DND-41 (cell line): ENCODE measurements at regions not wholly inside any gene's neighbourhood (a gene's known extent, or its start where the extent isn't known, plus 50 kb on each side); places are given as distances from the start of the nearest gene placed in this dataset.

Experiments used
- CTCF ChIP-seq: IDR thresholded peaks from 2 replicates; pipeline ENCODE4 v1.5.1; 2012; ENCODE audit warnings: borderline replicate concordance, low read length, moderate library complexity, mild to moderate bottlenecking; ENCODE audit not compliant: poor library complexity, severe bottlenecking; ENCODE audit errors: extremely low read depth
- EZH2 ChIP-seq: IDR thresholded peaks from 3 replicates; pipeline ENCODE4 v1.6.1; 2012; ENCODE audit warnings: borderline replicate concordance, low read depth, mild to moderate bottlenecking, moderate library complexity, low read length, inconsistent platforms; ENCODE audit not compliant: severe bottlenecking

- TF ChIP-seq CTCF (no peak), EZH2 (no peak)
These were observed 195.5 kb downstream of the ETS1 start for GRCh38 chr11:128391811-128392210.
